ENCODE measurements at regions not wholly inside any gene's neighbourhood (a gene's known extent, or its start where the extent isn't known, plus 50 kb on each side); places are given as distances from the start of the nearest gene placed in this dataset.
"Not testable (repeated sequence)": the region's sequence is repeated elsewhere in the genome, so short reads cannot be mapped to it uniquely, and the experiment has no call there.

DNA sequence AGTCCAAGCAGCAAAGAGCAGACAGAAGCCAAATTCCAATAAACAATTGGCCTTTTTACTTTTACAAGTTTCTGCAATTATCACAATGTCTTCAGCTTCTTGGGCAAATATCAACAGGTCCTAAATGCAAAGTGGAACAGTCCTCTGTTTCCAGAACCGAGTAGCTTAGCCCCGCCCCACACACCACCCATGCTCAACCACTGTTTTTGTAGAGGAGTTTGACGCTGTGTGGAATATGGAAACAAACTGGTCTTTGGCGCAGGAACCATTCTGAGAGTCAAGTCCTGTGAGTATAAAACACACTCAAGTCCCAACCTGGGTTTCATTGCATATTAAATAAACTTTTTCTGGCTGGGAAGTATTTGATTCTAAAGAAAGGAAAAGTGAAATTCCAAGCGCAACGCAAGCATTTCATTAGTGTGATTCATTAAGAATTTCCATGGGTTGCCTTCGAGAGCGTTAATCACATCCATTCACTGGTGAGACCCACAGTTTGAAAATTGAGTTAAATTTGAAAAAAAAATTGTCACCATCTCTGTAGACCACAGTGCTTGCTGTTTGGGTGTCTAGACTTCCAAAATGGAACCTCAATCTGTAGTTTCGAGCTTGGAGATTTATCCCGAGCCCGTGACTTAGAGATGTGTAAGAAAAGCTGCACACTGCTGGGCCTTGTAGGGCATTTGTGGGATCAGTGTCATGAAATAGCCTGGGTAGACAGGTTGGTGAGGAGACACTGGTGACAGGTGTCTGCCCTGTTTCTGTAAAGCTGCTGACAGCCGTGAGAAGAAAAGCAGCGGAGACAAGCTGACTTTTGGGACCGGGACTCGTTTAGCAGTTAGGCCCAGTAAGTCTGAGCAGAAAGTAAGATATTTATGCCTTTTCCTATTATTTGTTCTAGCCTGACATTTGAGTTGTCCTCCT lies 96.1 kb downstream of the DAD1 start:
- DNase-seq (ENCODE audit: insufficient read length, low spot score), result no peak
- TF ChIP-seq, protein P1, sequence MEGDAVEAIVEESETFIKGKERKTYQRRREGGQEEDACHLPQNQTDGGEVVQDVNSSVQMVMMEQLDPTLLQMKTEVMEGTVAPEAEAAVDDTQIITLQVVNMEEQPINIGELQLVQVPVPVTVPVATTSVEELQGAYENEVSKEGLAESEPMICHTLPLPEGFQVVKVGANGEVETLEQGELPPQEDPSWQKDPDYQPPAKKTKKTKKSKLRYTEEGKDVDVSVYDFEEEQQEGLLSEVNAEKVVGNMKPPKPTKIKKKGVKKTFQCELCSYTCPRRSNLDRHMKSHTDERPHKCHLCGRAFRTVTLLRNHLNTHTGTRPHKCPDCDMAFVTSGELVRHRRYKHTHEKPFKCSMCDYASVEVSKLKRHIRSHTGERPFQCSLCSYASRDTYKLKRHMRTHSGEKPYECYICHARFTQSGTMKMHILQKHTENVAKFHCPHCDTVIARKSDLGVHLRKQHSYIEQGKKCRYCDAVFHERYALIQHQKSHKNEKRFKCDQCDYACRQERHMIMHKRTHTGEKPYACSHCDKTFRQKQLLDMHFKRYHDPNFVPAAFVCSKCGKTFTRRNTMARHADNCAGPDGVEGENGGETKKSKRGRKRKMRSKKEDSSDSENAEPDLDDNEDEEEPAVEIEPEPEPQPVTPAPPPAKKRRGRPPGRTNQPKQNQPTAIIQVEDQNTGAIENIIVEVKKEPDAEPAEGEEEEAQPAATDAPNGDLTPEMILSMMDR (IDR thresholded peaks at IDR 0.05; ENCODE audit: insufficient read depth, missing control alignments), result no peak
- no peak for FAIRE-seq

DNA sequence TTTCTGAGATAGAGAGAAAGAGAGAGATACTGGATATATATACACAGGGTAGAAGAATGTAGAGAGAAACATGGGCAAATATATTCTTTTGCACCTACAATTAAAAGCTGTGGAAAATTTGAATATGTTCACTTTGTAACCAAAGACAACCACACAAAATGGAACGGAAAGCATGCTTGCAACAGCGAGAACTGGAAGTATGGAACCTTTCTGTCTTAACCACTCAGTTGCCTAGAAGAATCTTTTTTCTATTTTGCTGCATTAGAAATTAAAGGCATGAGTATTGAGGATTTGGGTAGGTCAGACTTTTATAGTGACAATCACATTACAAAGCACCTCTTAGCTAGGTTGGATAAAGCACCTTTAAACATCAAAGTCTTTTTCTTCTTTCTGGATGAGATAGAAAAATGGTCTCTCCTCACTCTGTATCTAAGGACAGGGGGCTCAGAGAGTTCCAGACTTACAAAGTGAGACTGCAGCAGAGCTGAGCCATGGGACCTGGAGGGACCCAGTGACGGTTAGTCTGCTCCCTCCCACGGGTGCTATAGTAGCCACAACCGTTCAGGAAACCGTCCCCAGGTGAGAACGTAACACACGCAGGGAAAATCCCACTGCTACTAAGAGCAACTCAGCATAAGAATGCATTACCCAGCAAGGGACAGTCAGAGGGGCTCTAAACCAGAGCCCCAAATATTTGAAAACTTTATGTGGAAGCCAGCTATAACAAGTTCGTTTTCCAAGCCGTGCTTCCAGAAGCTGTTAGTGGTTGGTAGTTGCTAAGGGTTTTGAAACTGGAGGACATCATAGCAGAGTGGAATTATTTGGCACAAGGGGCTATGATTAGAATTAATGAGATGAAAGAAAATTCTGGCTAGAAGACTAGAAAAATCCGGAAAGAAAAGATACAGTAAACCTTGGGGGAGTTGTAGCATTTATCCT lies 97.1 kb downstream of the DAD1 start:
- FAIRE-seq, result no peak
- TF ChIP-seq, protein P1 (IDR thresholded peaks at IDR 0.05; ENCODE audit: insufficient read depth, missing control alignments), result no peak

DNA sequence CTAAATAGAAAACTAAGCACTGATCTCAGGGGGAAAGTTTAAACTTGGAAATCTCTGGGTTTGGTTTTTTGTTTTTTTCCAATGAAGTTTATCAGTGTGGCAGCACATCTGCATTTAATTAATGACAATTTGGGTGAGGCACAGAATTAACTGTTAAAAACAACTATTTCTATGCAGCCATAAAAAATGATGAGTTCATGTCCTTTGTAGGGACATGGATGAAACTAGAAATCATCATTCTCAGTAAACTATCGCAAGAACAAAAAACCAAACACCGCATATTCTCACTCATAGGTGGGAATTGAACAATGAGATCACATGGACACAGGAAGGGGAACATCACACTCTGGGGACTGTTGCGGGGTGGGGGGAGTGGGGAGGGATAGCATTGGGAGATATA lies 98.0 kb downstream of the DAD1 start:
- FAIRE-seq, result not testable (repeated sequence)

More for the DNA sequence above, 97.1 kb downstream of the DAD1 start:
- DNase-seq (ENCODE audit: insufficient read length, low spot score), result no peak

DNA sequence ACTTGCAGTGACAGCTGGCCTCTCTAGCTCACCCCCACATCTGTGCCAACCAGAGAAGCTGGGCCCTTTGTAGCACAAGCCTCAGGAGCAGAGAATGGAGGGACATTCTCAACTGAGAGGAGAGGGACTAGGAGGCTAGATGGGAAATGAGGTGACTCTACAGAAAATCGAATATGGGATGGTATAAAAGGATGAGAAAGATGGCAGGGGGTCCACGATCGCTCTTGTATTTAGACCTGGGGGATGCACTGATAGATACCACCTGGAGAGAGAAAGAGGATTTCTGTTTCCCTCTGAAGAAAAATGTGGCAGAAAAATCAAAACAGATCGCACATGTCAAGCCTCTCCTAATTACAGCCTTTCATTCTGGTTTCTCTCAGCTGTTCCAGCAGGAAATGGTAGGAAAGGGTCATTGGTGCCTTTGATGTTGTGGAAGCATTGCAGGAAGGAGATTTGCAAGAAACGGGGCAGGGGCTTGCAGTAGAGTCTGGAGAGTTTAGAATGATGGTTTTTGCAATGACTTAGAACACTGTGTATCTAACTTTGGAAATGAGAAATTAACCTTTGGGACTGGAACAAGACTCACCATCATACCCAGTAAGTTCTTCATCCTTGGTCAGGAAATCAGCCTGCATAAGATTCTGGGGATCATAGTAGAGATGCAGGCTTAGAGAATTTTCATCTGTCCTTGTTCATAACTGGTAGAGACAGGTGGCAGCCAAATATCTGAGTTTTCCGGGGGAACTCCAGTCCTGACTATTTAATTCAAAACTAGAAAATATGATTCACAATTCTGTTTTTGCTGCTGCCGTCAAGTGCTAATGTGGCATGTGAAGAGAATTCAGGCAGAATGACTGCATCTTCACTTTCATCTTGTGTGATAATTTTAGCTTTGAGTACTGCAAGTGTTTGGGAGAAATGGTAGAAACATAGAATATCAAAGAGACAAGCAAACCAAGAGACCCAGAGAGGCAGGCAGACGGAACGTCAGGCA lies 98.8 kb downstream of the DAD1 start:
- no peak for FAIRE-seq
- no peak for DNase-seq (ENCODE audit: insufficient read length, low spot score)
- TF ChIP-seq, protein P1 (IDR thresholded peaks at IDR 0.05; ENCODE audit: insufficient read depth, missing control alignments), result no peak

More for the DNA sequence above, 98.0 kb downstream of the DAD1 start:
- not testable (repeated sequence) for DNase-seq (ENCODE audit: insufficient read length, low spot score)

DNA sequence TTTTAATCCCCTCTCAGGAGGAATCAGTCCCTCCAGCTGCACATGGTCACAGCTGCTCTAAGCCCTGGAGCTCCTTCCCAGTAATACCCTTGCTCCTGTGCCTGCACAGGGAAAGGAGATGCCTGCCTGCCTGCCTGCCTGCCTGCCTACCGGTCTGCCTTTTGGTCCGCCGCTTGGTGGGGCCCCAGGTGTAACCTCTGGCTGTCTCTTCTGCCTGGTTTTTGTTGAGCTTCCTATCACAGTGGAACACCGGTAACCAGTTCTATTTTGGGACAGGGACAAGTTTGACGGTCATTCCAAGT lies 99.8 kb downstream of the DAD1 start:
- FAIRE-seq, result no peak
- TF ChIP-seq, protein P1 (IDR thresholded peaks at IDR 0.05; ENCODE audit: insufficient read depth, missing control alignments), result no peak
- DNase-seq (ENCODE audit: insufficient read length, low spot score), result peak; percentile 43

DNA sequence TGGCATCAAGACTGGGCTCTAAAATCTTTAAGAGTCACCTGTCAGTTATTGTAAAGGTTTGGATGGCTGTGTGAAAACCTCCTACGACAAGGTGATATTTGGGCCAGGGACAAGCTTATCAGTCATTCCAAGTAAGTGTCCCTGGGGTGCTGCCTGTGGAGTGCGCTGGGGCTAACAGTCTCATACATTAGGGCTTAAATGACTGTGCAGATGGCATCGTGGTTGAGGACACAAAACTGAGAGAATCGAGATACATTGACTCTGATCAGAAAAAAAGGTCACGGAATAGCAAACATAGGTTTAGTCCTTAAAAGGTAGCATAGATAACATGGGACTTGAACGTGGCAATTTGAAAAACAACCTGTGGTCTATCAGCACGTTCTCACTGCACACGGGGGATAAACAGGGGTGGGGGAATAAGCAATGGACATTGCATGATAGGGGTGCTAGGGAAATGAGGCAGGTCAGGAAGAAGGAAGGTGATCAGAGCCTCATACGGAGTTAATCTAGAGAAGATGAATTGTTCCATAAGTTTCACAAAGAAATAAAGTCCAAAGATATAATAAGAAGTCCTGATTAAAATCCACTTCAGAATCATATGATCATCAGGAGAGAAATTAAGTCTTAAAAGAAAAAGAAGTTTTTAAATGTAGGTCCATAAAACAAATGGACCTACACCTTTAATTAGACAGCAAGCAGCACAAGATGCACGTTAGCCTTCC lies 100.3 kb downstream of the DAD1 start:
- FAIRE-seq (peak; percentile 6), DNase-seq (ENCODE audit: insufficient read length, low spot score) (no peak)
- TF ChIP-seq, protein P1 (IDR thresholded peaks at IDR 0.05; ENCODE audit: insufficient read depth, missing control alignments), result no peak

All from D721Med (cell line).